Hepatic stellate cell (primary cell): ENCODE measurements at regions not wholly inside any gene's neighbourhood (a gene's known extent, or its start where the extent isn't known, plus 50 kb on each side); places are given as distances from the start of the nearest gene placed in this dataset.
A peak's percentile ranks its signal among the peaks of the same experiment; 100 is the strongest.
"Not testable (repeated sequence)": the region's sequence is repeated elsewhere in the genome, so short reads cannot be mapped to it uniquely, and the experiment has no call there.

Experiments used
- DNase-seq: peaks from one replicate; pipeline ENCODE4 v3.0.0; 2011; ENCODE audit warnings: low spot score

GRCh38 chr9:589723-590122 is 251.8 kb upstream of the DMRT1 start:
- no peak for DNase-seq

GRCh38 chr9:591292-591691 is 250.2 kb upstream of the DMRT1 start:
- DNase-seq: no peak

GRCh38 chr9:592225-592624 is 249.3 kb upstream of the DMRT1 start:
- DNase-seq: no peak

- DNase-seq: no peak
These were observed 248.8 kb upstream of the DMRT1 start for GRCh38 chr9:592733-593132.

GRCh38 chr9:593809-594208 is 247.7 kb upstream of the DMRT1 start:
- no peak for DNase-seq

- DNase-seq: no peak
These were observed 244.8 kb upstream of the DMRT1 start for GRCh38 chr9:596703-597102.

GRCh38 chr9:600006-600405 is 241.5 kb upstream of the DMRT1 start:
- no peak for DNase-seq

- no peak for DNase-seq
These were observed 238.8 kb upstream of the DMRT1 start for GRCh38 chr9:602716-603115.

GRCh38 chr9:603126-603525 is 238.4 kb upstream of the DMRT1 start:
- no peak for DNase-seq

- DNase-seq: no peak
These were observed 234.1 kb upstream of the DMRT1 start for GRCh38 chr9:607417-607816.

- peak; percentile 71 for DNase-seq
These were observed 227.6 kb upstream of the DMRT1 start for GRCh38 chr9:613771-614347.

- no peak for DNase-seq
These were observed 227.1 kb upstream of the DMRT1 start for GRCh38 chr9:614431-614830.

GRCh38 chr9:615756-616155 is 225.7 kb upstream of the DMRT1 start:
- no peak for DNase-seq

GRCh38 chr9:616694-617093 is 224.8 kb upstream of the DMRT1 start:
- no peak for DNase-seq

- DNase-seq: no peak
These were observed 223.9 kb upstream of the DMRT1 start for GRCh38 chr9:617445-618085.

GRCh38 chr9:618478-618877 is 223.0 kb upstream of the DMRT1 start:
- peak; percentile 59 for DNase-seq

GRCh38 chr9:621201-621855 is 220.2 kb upstream of the DMRT1 start:
- DNase-seq: no peak

GRCh38 chr9:624935-625500 is 216.5 kb upstream of the DMRT1 start:
- no peak for DNase-seq

GRCh38 chr9:625613-626012 is 215.9 kb upstream of the DMRT1 start:
- DNase-seq: no peak

GRCh38 chr9:626114-626513 is 215.4 kb upstream of the DMRT1 start:
- not testable (repeated sequence) for DNase-seq

- DNase-seq: no peak
These were observed 214.9 kb upstream of the DMRT1 start for GRCh38 chr9:626596-626995.

- DNase-seq: no peak
These were observed 214.0 kb upstream of the DMRT1 start for GRCh38 chr9:627336-627970.

GRCh38 chr9:629146-629545 is 212.4 kb upstream of the DMRT1 start:
- no peak for DNase-seq
